OCI-LY1 (cell line): ENCODE measurements at regions not wholly inside any gene's neighbourhood (a gene's known extent, or its start where the extent isn't known, plus 50 kb on each side); places are given as distances from the start of the nearest gene placed in this dataset.

Source experiments
- H2AFZ ChIP-seq: fragments of 200-600 bp; sonication (generic), shearing (Covaris generic); 2 replicates; pipeline ENCODE4 v1.6.0; 2014; ENCODE audit warnings: antibody characterized with exemption, mild to moderate bottlenecking, low read length
- H3F3A ChIP-seq: fragments of 200-600 bp; sonication (generic), shearing (Covaris generic); 2 replicates; pipeline ENCODE4 v1.6.0; 2014; ENCODE audit warnings: mild to moderate bottlenecking, antibody characterized with exemption, low read length, moderate library complexity; ENCODE audit not compliant: insufficient read depth
- H3K27ac ChIP-seq: fragments of 200-600 bp; sonication (generic); 2 replicates; pipeline ENCODE4 v1.5.1; 2014; ENCODE audit warnings: low read length, mixed run types, mild to moderate bottlenecking, low read depth; ENCODE audit not compliant: poor library complexity, severe bottlenecking
- H3K27me3 ChIP-seq: fragments of 200-600 bp; sonication (generic); 2 replicates; pipeline ENCODE4 v1.6.0; 2014; ENCODE audit warnings: antibody characterized with exemption, mild to moderate bottlenecking, low read length, moderate library complexity; ENCODE audit not compliant: insufficient read depth
- H3K36me3 ChIP-seq: fragments of 200-600 bp; sonication (generic); 2 replicates; pipeline ENCODE4 v1.6.1; 2014; ENCODE audit warnings: mild to moderate bottlenecking, antibody characterized with exemption, low read length, moderate library complexity, mixed read lengths; ENCODE audit not compliant: insufficient read depth
- H3K4me1 ChIP-seq: fragments of 200-600 bp; sonication (generic); 2 replicates; pipeline ENCODE4 v1.5.1; 2014; ENCODE audit warnings: mild to moderate bottlenecking, low read length, moderate library complexity; ENCODE audit not compliant: insufficient read depth, severe bottlenecking
- H3K4me2 ChIP-seq: fragments of 200-600 bp; sonication (generic), shearing (Covaris generic); 2 replicates; pipeline ENCODE4 v1.6.1; 2014; ENCODE audit warnings: low read length
- H3K4me3 ChIP-seq: fragments of 200-600 bp; sonication (generic); 2 replicates; pipeline ENCODE4 v1.5.1; 2014; ENCODE audit warnings: low read length, low read depth, mild to moderate bottlenecking, mixed read lengths; ENCODE audit not compliant: poor library complexity, severe bottlenecking
- H3K79me2 ChIP-seq: fragments of 200-600 bp; shearing (Covaris generic); 2 replicates; pipeline ENCODE4 v1.6.1; 2016; ENCODE audit warnings: mixed run types, low read length, mixed read lengths; ENCODE audit not compliant: insufficient read depth
- H3K9ac ChIP-seq: fragments of 200-600 bp; sonication (generic), shearing (Covaris generic); 2 replicates; pipeline ENCODE4 v1.6.1; 2014; ENCODE audit warnings: mild to moderate bottlenecking, low read length, mixed read lengths
- H3K9me2 ChIP-seq: fragments of 200-600 bp; sonication (generic), shearing (Covaris generic); 2 replicates; pipeline ENCODE4 v1.6.1; 2014; ENCODE audit warnings: low read depth, mild to moderate bottlenecking, low read length, mixed read lengths
- H3K9me3 ChIP-seq: fragments of 200-600 bp; shearing (Covaris generic); 2 replicates; pipeline ENCODE4 v1.6.1; 2014; ENCODE audit warnings: low read length, mixed read lengths
- H4K20me1 ChIP-seq: fragments of 200-600 bp; sonication (generic), shearing (Covaris generic); 2 replicates; pipeline ENCODE4 v1.6.0; 2016; ENCODE audit warnings: mild to moderate bottlenecking, low read length; ENCODE audit not compliant: insufficient read depth
- CTCF ChIP-seq: fragments of 200-600 bp; sonication (generic), shearing (Covaris generic); IDR thresholded peaks from 2 replicates; pipeline ENCODE4 v1.5.1; 2017; ENCODE audit warnings: mild to moderate bottlenecking, antibody characterized with exemption, low read length, moderate library complexity, mixed read lengths
- EZH2 ChIP-seq: fragments of 200-600 bp; sonication (generic), shearing (Covaris generic); IDR thresholded peaks from 2 replicates; pipeline ENCODE4 v1.8.0; 2017; ENCODE audit warnings: borderline replicate concordance, mixed run types, mild to moderate bottlenecking, antibody characterized with exemption, low read length, moderate library complexity, mixed read lengths

- peaks cover 58% of the 10 kb centered on the region for H3K4me1 ChIP-seq
- no peak overlapping the region for H3K4me3 ChIP-seq
- H2AFZ ChIP-seq = no peak overlapping the region
- H3K4me2 ChIP-seq = no peak overlapping the region
- H4K20me1 ChIP-seq = no peaks in the 10 kb centered on the region
- H3K9me2 ChIP-seq = no peaks in the 10 kb centered on the region
- peak overlapping the region; percentile 28 for H3K27ac ChIP-seq
- H3K79me2 ChIP-seq = no peaks in the 10 kb centered on the region
- H3K27me3 ChIP-seq = no peaks in the 10 kb centered on the region
- H3F3A ChIP-seq = no peaks in the 10 kb centered on the region; the same call in 1 of the 2 replicates
- H3K9ac ChIP-seq = no peak overlapping the region
- H3K9me3 ChIP-seq = no peaks in the 10 kb centered on the region
- H3K36me3 ChIP-seq = no peaks in the 10 kb centered on the region
- TF ChIP-seq CTCF = no peak
These were observed 230.2 kb upstream of the MYLIP start for GRCh38 chr6:15898693-15899092.

- H3K27me3 ChIP-seq = no peaks in the 10 kb centered on the region
- H3K36me3 ChIP-seq = no peaks in the 10 kb centered on the region
- H3K27ac ChIP-seq = peak overlapping the region; percentile 72
- no peaks in the 10 kb centered on the region for H3K9me3 ChIP-seq
- H3K4me2 ChIP-seq = peak overlapping the region; percentile 41
- peak overlapping the region; percentile 24; the same call in 1 of the 2 replicates for H3K9ac ChIP-seq
- H3F3A ChIP-seq = no peaks in the 10 kb centered on the region; the same call in 1 of the 2 replicates
- no peaks in the 10 kb centered on the region for H4K20me1 ChIP-seq
- TF ChIP-seq CTCF = no peak
- TF ChIP-seq EZH2 = no peak
- no peaks in the 10 kb centered on the region for H3K79me2 ChIP-seq
- H3K9me2 ChIP-seq = no peaks in the 10 kb centered on the region
- peak overlapping the region; percentile 1 for H3K4me3 ChIP-seq
- H3K4me1 ChIP-seq = peaks cover 53% of the 10 kb centered on the region
- peak overlapping the region; percentile 87; the same call in 1 of the 2 replicates for H2AFZ ChIP-seq
These were observed 231.6 kb upstream of the MYLIP start for GRCh38 chr6:15897063-15897876.

GRCh38 chr6:15894973-15895725 is 232.3 kb upstream of the DTNBP1 start:
- no peak overlapping the region for H3K4me3 ChIP-seq
- H4K20me1 ChIP-seq = no peaks in the 10 kb centered on the region
- H3K9me3 ChIP-seq = no peaks in the 10 kb centered on the region
- H3K27ac ChIP-seq = peak overlapping the region; percentile 72
- no peak overlapping the region for H3K9ac ChIP-seq
- no peak for TF ChIP-seq CTCF
- no peak for TF ChIP-seq EZH2
- no peaks in the 10 kb centered on the region for H3K79me2 ChIP-seq
- no peak overlapping the region for H2AFZ ChIP-seq
- no peak overlapping the region for H3K4me2 ChIP-seq
- peaks cover 32% of the 10 kb centered on the region for H3K4me1 ChIP-seq
- no peaks in the 10 kb centered on the region for H3K36me3 ChIP-seq
- H3F3A ChIP-seq = no peaks in the 10 kb centered on the region
- no peaks in the 10 kb centered on the region for H3K27me3 ChIP-seq
- no peaks in the 10 kb centered on the region for H3K9me2 ChIP-seq
